ENCODE measurements at regions not wholly inside any gene's neighbourhood (a gene's known extent, or its start where the extent isn't known, plus 50 kb on each side); places are given as distances from the start of the nearest gene placed in this dataset.

DNA sequence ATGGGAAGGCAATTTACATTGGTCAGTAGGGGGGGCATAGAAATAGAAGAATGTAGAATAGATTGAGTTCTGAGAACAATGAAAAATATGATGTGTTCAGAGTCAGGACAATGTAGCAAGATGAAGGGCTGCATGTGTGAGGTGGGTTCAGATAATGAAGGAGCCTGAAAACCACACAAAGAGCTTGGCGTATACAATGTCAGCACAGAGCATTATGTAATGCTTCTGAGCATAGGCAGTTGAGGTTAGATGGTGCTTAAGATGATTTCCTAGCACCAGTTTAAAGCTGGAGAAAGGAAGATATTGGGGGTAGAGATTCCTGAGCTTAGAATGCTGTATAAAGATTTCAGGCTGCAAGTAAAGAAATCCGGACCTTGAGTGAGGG is 202.0 kb upstream of the SNX7 start:
- H3K27ac ChIP-seq (replicated peaks) = no peak overlapping the region
- no peak for TF ChIP-seq CTCF (IDR thresholded peaks at IDR 0.05; ENCODE audit: borderline replicate concordance)
- H3K36me3 ChIP-seq = no peaks in the 10 kb centered on the region
- no peaks in the 10 kb centered on the region for H3K4me1 ChIP-seq
- intact Hi-C loops (cut with micrococcal nuclease) = no loop called here
- peaks cover 25% of the 10 kb centered on the region for H3K27me3 ChIP-seq (ENCODE audit: low read depth)
- H3K4me3 ChIP-seq = no peak overlapping the region
- DNase-seq = no peak
- H3K9me3 ChIP-seq (replicated peaks) = no peaks in the 10 kb centered on the region

GRCh38 chr1:98458511-98459485 is 202.7 kb upstream of the SNX7 start:
- no peaks in the 10 kb centered on the region for H3K9me3 ChIP-seq (replicated peaks)
- intact Hi-C loops (cut with micrococcal nuclease) = no loop called here
- no peak for DNase-seq
- TF ChIP-seq CTCF (IDR thresholded peaks at IDR 0.05; ENCODE audit: borderline replicate concordance) = no peak
- H3K36me3 ChIP-seq = no peaks in the 10 kb centered on the region
- no peaks in the 10 kb centered on the region for H3K4me1 ChIP-seq
- H3K27me3 ChIP-seq (ENCODE audit: low read depth) = peaks cover 26% of the 10 kb centered on the region
- no peak overlapping the region for H3K27ac ChIP-seq (replicated peaks)
- H3K4me3 ChIP-seq = no peak overlapping the region

GRCh38 chr1:98457248-98457647 is 204.3 kb upstream of the SNX7 start:
- Histone ChIP-seq H3K4me1 (no peaks in the 10 kb centered on the region), H3K4me3 (no peak overlapping the region), H3K27ac (replicated peaks) (no peak overlapping the region), H3K36me3 (no peaks in the 10 kb centered on the region), H3K27me3 (ENCODE audit: low read depth) (peaks cover 26% of the 10 kb centered on the region), H3K9me3 (replicated peaks) (no peaks in the 10 kb centered on the region)
- intact Hi-C loops (cut with micrococcal nuclease) = no loop called here
- no peak for TF ChIP-seq CTCF (IDR thresholded peaks at IDR 0.05; ENCODE audit: borderline replicate concordance)
- DNase-seq = no peak

DNA sequence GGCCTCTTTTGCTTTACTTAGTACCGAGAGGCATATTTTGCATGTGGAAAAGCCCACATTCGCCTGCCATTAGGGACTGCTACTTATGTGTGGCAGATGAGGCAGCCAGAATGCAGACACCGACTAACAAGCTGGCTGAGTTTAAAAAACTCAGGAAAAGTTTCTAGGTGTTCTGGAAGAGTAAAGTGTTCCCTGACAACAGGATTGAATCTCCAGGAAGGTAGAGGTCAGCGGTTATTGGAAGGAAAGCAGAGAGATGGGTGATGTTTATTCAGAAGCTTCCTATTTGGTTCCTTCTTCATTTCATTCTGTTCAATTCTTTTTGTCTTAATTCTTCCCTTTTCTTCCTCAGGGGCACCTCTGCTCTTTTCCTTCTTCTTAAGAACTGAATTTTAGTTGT is 206.9 kb upstream of the SNX7 start:
- H3K27ac ChIP-seq (replicated peaks) = no peak overlapping the region
- intact Hi-C loops (cut with micrococcal nuclease) = no loop called here
- H3K4me1 ChIP-seq = no peaks in the 10 kb centered on the region
- H3K9me3 ChIP-seq (replicated peaks) = no peaks in the 10 kb centered on the region
- DNase-seq = no peak
- TF ChIP-seq CTCF (IDR thresholded peaks at IDR 0.05; ENCODE audit: borderline replicate concordance) = no peak
- peaks cover 26% of the 10 kb centered on the region for H3K27me3 ChIP-seq (ENCODE audit: low read depth)
- H3K36me3 ChIP-seq = no peaks in the 10 kb centered on the region
- H3K4me3 ChIP-seq = no peak overlapping the region

DNA sequence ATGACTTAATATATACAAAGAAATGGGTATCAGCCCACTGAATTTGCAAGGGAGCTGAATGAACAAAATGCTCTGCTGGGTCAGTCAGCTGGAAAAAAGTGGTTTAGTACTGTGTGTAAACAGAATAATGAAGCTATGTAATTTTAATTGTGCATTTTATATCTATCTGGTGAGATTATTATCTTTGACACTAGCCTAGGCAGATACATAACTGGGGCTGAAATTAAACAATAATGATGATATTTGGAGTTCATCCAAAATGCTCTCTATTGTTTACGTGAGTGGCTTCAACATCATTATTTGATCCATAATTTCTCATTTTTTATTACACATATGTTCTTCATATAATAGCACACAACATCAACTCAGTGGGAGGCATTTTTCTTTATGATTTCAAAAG is 208.5 kb upstream of the SNX7 start:
- Histone ChIP-seq H3K4me3 (no peak overlapping the region), H3K27ac (replicated peaks) (no peak overlapping the region), H3K27me3 (ENCODE audit: low read depth) (peaks cover 19% of the 10 kb centered on the region), H3K4me1 (no peaks in the 10 kb centered on the region), H3K9me3 (replicated peaks) (peaks cover 2% of the 10 kb centered on the region), H3K36me3 (no peaks in the 10 kb centered on the region)
- no peak for TF ChIP-seq CTCF (IDR thresholded peaks at IDR 0.05; ENCODE audit: borderline replicate concordance)
- DNase-seq = no peak
- intact Hi-C loops (cut with micrococcal nuclease) = no loop called here

Data from left ventricle myocardium inferior (tissue), 1 donor.